Mammary epithelial cell (primary cell): ENCODE measurements at regions not wholly inside any gene's neighbourhood (a gene's known extent, or its start where the extent isn't known, plus 50 kb on each side); places are given as distances from the start of the nearest gene placed in this dataset.

ENCODE experiments used
- EZH2 ChIP-seq: IDR thresholded peaks from 2 replicates; pipeline ENCODE4 v1.6.1; 2012; ENCODE audit warnings: low read length, inconsistent platforms, borderline replicate concordance
- TF ChIP-seq, protein P1 (sequence below), 2 donors: IDR thresholded peaks in 1 of 2; conservative IDR thresholded peaks in 1 of 2; 2 replicates each; pipeline ENCODE4 v1.5.1; 2011 to 2012; ENCODE audit warnings: inconsistent platforms in 2 of 2, low read length in 2 of 2, mild to moderate bottlenecking in 2 of 2, control low read depth in 1 of 2, low read depth in 1 of 2; ENCODE audit not compliant: insufficient read depth in 1 of 2; ENCODE audit errors: extremely low read depth in 1 of 2

DNA sequence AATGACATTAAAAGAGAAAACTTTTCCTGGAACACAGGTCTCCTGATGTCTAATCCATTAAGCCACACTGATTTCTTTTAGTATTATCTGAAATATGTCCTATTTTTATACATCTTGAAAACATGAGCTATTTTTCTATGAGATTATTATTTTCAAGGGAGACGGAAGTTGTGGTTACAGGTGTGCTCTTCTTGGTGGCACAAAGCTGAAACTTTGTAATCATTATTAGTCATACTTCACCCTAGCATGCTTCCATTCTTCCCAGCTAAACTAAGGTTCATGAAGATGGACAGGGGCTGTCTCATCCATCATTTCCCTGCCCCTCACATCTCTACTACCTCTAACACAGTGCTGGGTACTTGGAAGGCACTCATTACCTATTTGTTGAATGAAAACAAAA, 85.6 kb upstream of the POU1F1 start:
- TF ChIP-seq, protein P1, sequence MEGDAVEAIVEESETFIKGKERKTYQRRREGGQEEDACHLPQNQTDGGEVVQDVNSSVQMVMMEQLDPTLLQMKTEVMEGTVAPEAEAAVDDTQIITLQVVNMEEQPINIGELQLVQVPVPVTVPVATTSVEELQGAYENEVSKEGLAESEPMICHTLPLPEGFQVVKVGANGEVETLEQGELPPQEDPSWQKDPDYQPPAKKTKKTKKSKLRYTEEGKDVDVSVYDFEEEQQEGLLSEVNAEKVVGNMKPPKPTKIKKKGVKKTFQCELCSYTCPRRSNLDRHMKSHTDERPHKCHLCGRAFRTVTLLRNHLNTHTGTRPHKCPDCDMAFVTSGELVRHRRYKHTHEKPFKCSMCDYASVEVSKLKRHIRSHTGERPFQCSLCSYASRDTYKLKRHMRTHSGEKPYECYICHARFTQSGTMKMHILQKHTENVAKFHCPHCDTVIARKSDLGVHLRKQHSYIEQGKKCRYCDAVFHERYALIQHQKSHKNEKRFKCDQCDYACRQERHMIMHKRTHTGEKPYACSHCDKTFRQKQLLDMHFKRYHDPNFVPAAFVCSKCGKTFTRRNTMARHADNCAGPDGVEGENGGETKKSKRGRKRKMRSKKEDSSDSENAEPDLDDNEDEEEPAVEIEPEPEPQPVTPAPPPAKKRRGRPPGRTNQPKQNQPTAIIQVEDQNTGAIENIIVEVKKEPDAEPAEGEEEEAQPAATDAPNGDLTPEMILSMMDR (conservative IDR thresholded peaks at IDR 0.05 in 1 of 2, IDR thresholded peaks at IDR 0.05 in 1 of 2; ENCODE audit: extremely low read depth in 1 of 2, insufficient read depth in 1 of 2, low read depth in 1 of 2, low read length in 2 of 2) = no peak
- TF ChIP-seq EZH2 = no peak
